Parathyroid adenoma (tissue), 2 donors: ENCODE measurements at regions not wholly inside any gene's neighbourhood (a gene's known extent, or its start where the extent isn't known, plus 50 kb on each side); places are given as distances from the start of the nearest gene placed in this dataset.

Experiments used
- H2AFZ ChIP-seq: fragments of 300-600 bp; sonication (generic); one replicate; pipeline ENCODE4 v1.7.0; 2017; ENCODE audit warnings: antibody characterized with exemption, mild to moderate bottlenecking
- H3K27ac ChIP-seq: fragments of 300-600 bp; sonication (generic); one replicate; pipeline ENCODE4 v1.7.0; 2017
- H3K27me3 ChIP-seq: fragments of 300-600 bp; sonication (generic); one replicate; pipeline ENCODE4 v1.7.0; 2017; ENCODE audit warnings: low read length; ENCODE audit not compliant: control insufficient read depth, insufficient read depth
- H3K36me3 ChIP-seq: fragments of 300-600 bp; sonication (generic); one replicate; pipeline ENCODE4 v1.7.0; 2017; ENCODE audit warnings: low read length; ENCODE audit not compliant: control insufficient read depth, insufficient read depth
- H3K4me1 ChIP-seq: fragments of 300-600 bp; sonication (generic); one replicate; pipeline ENCODE4 v1.7.0; 2017; ENCODE audit warnings: control low read depth
- H3K4me2 ChIP-seq: fragments of 300-600 bp; sonication (generic); one replicate; pipeline ENCODE4 v1.7.0; 2017; ENCODE audit warnings: low read length
- H3K4me3 ChIP-seq: fragments of 300-600 bp; sonication (generic); one replicate; pipeline ENCODE4 v1.7.0; 2017; ENCODE audit warnings: low read depth, low read length
- H3K79me2 ChIP-seq: fragments of 300-600 bp; sonication (generic); one replicate; pipeline ENCODE4 v1.7.0; 2017; ENCODE audit warnings: control low read depth
- H3K9ac ChIP-seq: fragments of 300-600 bp; sonication (generic); one replicate; pipeline ENCODE4 v1.7.0; 2017; ENCODE audit warnings: mild to moderate bottlenecking
- H3K9me3 ChIP-seq: fragments of 300-600 bp; sonication (generic); one replicate; pipeline ENCODE4 v1.7.0; 2017; ENCODE audit warnings: low read length; ENCODE audit not compliant: control insufficient read depth
- TF ChIP-seq, protein P1 (sequence below): fragments of 300-600 bp; sonication (generic); IDR thresholded peaks from one replicate; pipeline ENCODE4 v1.7.0; 2017; ENCODE audit warnings: antibody characterized with exemption, mild to moderate bottlenecking
- donor health status: primary hyperparathyroidism.

DNA sequence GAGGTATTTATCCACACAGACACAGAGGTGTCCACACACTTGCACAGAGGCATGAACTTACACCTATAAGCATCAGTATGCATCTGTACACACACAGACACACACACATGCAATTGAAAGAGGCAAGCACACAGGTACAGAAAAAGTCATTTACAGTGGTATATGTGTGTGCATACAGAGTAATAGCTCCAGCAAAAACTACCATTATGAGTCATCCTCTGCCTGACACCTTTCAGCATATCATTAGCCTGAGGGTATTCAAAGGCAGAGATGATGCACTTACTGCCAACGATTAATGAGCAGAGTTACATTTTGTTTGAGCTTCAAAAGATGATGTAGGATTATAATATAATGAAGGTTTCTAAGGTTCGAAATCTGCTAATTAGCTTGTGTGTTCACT lies 100.3 kb upstream of the TPRG1 start:
- H3K4me1 ChIP-seq: no peaks in the 10 kb centered on the region

DNA sequence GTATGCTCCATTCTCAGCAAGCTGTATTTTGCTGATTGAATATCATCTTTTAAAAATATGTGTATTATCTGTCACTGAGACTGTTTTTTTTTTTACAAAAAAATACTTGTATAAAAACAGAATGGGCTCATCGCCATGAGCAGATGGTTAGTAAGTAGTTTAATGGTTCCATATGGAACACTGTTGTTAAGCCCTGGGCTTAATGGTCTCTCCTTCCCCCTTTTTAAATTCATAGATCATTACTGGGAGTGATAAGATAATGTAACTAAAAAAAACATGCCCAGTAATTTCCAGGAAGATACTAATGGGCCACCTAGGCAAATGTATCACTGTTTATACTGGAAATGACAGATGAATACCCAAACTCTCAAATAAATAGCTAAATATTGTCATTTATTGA lies 95.3 kb upstream of the TPRG1 start:
- Histone ChIP-seq H3K9ac (no peak overlapping the region), H3K79me2 (no peaks in the 10 kb centered on the region), H3K4me2 (no peak overlapping the region), H2AFZ (no peak overlapping the region), H3K4me1 (no peaks in the 10 kb centered on the region), H3K9me3 (no peaks in the 10 kb centered on the region), H3K36me3 (no peaks in the 10 kb centered on the region), H3K4me3 (no peak overlapping the region), H3K27me3 (no peaks in the 10 kb centered on the region), H3K27ac (no peak overlapping the region)
- TF ChIP-seq, protein P1, sequence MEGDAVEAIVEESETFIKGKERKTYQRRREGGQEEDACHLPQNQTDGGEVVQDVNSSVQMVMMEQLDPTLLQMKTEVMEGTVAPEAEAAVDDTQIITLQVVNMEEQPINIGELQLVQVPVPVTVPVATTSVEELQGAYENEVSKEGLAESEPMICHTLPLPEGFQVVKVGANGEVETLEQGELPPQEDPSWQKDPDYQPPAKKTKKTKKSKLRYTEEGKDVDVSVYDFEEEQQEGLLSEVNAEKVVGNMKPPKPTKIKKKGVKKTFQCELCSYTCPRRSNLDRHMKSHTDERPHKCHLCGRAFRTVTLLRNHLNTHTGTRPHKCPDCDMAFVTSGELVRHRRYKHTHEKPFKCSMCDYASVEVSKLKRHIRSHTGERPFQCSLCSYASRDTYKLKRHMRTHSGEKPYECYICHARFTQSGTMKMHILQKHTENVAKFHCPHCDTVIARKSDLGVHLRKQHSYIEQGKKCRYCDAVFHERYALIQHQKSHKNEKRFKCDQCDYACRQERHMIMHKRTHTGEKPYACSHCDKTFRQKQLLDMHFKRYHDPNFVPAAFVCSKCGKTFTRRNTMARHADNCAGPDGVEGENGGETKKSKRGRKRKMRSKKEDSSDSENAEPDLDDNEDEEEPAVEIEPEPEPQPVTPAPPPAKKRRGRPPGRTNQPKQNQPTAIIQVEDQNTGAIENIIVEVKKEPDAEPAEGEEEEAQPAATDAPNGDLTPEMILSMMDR: no peak

More for the DNA sequence above, 100.3 kb upstream of the TPRG1 start:
- TF ChIP-seq, protein P1: no peak
- Histone ChIP-seq H3K4me3 (no peak overlapping the region), H3K36me3 (no peaks in the 10 kb centered on the region), H3K27me3 (no peaks in the 10 kb centered on the region), H3K9ac (no peak overlapping the region), H3K79me2 (no peaks in the 10 kb centered on the region), H3K27ac (no peak overlapping the region), H3K4me2 (no peak overlapping the region), H3K9me3 (no peaks in the 10 kb centered on the region), H2AFZ (no peak overlapping the region)

DNA sequence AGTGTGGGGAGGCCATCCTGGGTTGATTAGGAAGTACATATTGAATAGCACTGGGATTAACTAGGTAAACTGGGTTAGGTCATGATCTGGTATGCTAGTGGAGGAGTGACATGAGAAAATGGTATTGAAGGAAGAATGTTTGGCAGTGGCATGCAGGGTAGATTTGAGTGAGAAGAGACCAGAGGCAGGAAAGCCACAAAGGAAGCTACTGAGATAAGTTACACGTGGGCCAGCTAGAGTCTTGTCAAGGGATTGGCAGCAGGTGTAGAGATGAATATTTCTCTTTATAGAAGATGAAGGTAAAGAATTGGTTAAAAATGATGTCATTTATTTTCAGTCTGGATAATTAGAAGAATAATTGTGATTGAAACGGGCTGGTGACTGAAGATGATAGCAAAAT lies 91.0 kb upstream of the TPRG1 start:
- H3K9ac ChIP-seq: no peak overlapping the region
- no peaks in the 10 kb centered on the region for H3K27me3 ChIP-seq
- TF ChIP-seq, protein P1: no peak
- H3K4me1 ChIP-seq: no peaks in the 10 kb centered on the region
- H3K4me3 ChIP-seq: no peak overlapping the region
- no peak overlapping the region for H2AFZ ChIP-seq
- H3K9me3 ChIP-seq: no peaks in the 10 kb centered on the region
- H3K79me2 ChIP-seq: no peaks in the 10 kb centered on the region
- H3K4me2 ChIP-seq: no peak overlapping the region
- no peak overlapping the region for H3K27ac ChIP-seq
- H3K36me3 ChIP-seq: no peaks in the 10 kb centered on the region

DNA sequence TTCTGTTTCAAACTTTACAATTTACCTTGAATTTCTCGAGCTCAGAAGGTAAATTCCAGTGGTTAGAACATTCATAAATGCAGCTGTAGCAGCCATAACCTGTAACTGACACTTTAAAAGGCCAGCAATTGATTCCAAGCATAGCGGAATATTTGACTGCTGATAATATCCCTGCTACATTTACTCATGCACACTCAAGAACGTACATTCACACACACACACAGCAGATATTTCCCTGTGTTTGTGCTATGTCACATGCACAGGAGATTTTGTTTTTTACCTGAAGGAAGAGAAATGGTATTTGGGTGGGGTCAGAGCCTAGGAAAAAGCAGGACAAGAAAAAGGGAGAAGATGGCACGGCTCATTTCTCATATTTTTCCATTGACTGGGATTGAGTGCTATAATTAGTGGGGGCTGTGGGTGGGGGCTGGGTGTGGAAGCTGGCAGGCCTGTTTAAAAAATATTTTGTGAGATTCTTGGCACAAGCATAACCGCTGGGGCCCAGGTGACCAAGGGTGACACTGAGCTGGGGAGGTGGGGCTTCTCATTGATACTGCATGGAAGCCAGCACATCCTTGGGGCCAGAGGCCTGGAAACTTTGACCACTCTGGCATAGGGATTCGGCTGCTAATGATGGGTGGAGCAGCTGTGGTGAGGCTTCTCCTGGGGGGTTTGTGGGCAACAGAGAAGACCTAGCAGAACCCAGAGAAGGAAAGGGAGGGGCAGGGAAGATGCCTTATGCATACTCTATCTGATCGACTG lies 88.9 kb upstream of the TPRG1 start:
- no peaks in the 10 kb centered on the region for H3K4me1 ChIP-seq
- no peaks in the 10 kb centered on the region for H3K27me3 ChIP-seq
- no peaks in the 10 kb centered on the region for H3K79me2 ChIP-seq
- no peaks in the 10 kb centered on the region for H3K36me3 ChIP-seq
- TF ChIP-seq, protein P1: no peak
- H3K4me2 ChIP-seq: no peak overlapping the region
- no peak overlapping the region for H2AFZ ChIP-seq
- H3K27ac ChIP-seq: no peak overlapping the region
- H3K4me3 ChIP-seq: no peak overlapping the region
- no peak overlapping the region for H3K9ac ChIP-seq
- H3K9me3 ChIP-seq: no peaks in the 10 kb centered on the region

DNA sequence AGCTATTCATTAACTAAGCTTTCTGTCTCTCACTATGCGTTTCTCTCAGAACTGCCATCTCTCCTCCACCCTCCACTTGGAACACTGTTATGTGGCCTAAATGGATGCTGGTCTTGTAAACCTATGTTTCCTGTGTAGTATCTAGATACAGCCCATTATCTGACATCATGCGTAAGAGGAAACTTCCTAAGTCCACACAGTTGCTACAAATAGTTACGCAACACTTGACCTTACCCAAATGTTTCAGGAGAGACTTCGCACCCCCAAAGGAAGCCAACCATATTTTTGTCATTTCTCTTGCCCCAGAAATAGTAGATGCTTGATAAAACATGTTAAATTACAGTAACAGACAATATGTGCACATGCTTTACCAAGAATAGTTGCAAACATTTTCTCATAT lies 87.2 kb upstream of the TPRG1 start:
- Histone ChIP-seq H3K79me2 (no peaks in the 10 kb centered on the region), H3K27ac (no peak overlapping the region)
- TF ChIP-seq, protein P1: no peak

More for the DNA sequence above, 87.2 kb upstream of the TPRG1 start:
- no peaks in the 10 kb centered on the region for H3K36me3 ChIP-seq
- H3K9me3 ChIP-seq: no peaks in the 10 kb centered on the region
- H3K4me1 ChIP-seq: no peaks in the 10 kb centered on the region
- H3K4me3 ChIP-seq: no peak overlapping the region
- H3K9ac ChIP-seq: no peak overlapping the region
- no peak overlapping the region for H3K4me2 ChIP-seq
- no peak overlapping the region for H2AFZ ChIP-seq
- H3K27me3 ChIP-seq: no peaks in the 10 kb centered on the region
